ENCODE measurements at regions not wholly inside any gene's neighbourhood (a gene's known extent, or its start where the extent isn't known, plus 50 kb on each side); places are given as distances from the start of the nearest gene placed in this dataset.

- no peak overlapping the region for H2AFZ ChIP-seq (ENCODE audit: control insufficient read depth, low read depth, low read length)
- DNase-seq (ENCODE audit: low read depth, low spot score) = no peak
- CTCF ChIA-PET = no interaction called here
- SMC1A ChIA-PET (ENCODE audit: uncharacterized antibody, unreplicated experiment) = no interaction called here
- H3K4me3 ChIP-seq = no peak overlapping the region
- TF ChIP-seq ZNF274 (IDR thresholded peaks at IDR 0.05; ENCODE audit: insufficient read depth, insufficient read length) (no peak), EZH2 (IDR thresholded peaks at IDR 0.05; ENCODE audit: borderline replicate concordance, control insufficient read depth, low read depth, low read length) (no peak), CHD1 (IDR thresholded peaks at IDR 0.05; ENCODE audit: low read depth, low read length) (no peak), NBN (IDR thresholded peaks at IDR 0.05) (no peak), SKIL (IDR thresholded peaks at IDR 0.05; ENCODE audit: low read depth, poor library complexity, severe bottlenecking) (no peak), ZBED1 (IDR thresholded peaks at IDR 0.05; ENCODE audit: borderline replicate concordance) (no peak), HDAC2 (IDR thresholded peaks at IDR 0.05) (no peak), SIN3A (IDR thresholded peaks at IDR 0.05; ENCODE audit: low read depth, low read length) (no peak), STAT1 (conservative IDR thresholded peaks at IDR 0.05) (no peak), ZBTB4 (CRISPR knock-in tag; IDR thresholded peaks at IDR 0.05) (no peak), USF1 (IDR thresholded peaks at IDR 0.05; ENCODE audit: borderline replicate concordance, extremely low read length, insufficient read depth, low read depth, low read length) (no peak), TBL1XR1 (IDR thresholded peaks at IDR 0.05; ENCODE audit: low read depth, low read length) (no peak), TARDBP (IDR thresholded peaks at IDR 0.05; ENCODE audit: borderline replicate concordance) (no peak), NFXL1 (IDR thresholded peaks at IDR 0.05; ENCODE audit: borderline replicate concordance) (no peak), NR2C1 (IDR thresholded peaks at IDR 0.05) (no peak), DPF2 (IDR thresholded peaks at IDR 0.05) (no peak)
- no peaks in the 10 kb centered on the region for H3K36me3 ChIP-seq (ENCODE audit: control insufficient read depth in 2 of 2, insufficient read depth in 2 of 2, low read length in 1 of 2)
- no TSS peak for BruUV-seq (replicated peaks)
- in situ Hi-C loops (cut with MboI) = no loop called here
- intact Hi-C loops (cut with micrococcal nuclease; ENCODE audit: unreplicated experiment) = loop anchor here (10.0 kb wide), 1 partner anchor 499 kb away; no protein-coding TSS in a partner anchor
- FAIRE-seq = no peak
- ATAC-seq = no peak
- H3K4me1 ChIP-seq (ENCODE audit: control insufficient read depth, insufficient read depth, low read length) = peaks cover 18% of the 10 kb centered on the region
- POLR2A ChIA-PET = no interaction called here
- WGBS (ENCODE audit: insufficient coverage, insufficient replicate concordance, low lambda C conversion rate, missing lambda C conversion rate) = 91% methylated on average over 75 of the region's 100 CpGs
- H3K9me3 ChIP-seq (replicated peaks; ENCODE audit: control insufficient read depth, insufficient read depth, low read length) = no peaks in the 10 kb centered on the region; the same call in 2 of the 3 replicates
- no peak overlapping the region for H3K27ac ChIP-seq (ENCODE audit: control insufficient read depth, insufficient read depth)
- no peak overlapping the region for H3K4me2 ChIP-seq (ENCODE audit: control insufficient read depth, insufficient read depth)
- H3K27me3 ChIP-seq (replicated peaks in 1 of 2; ENCODE audit: control insufficient read depth in 2 of 2, insufficient read depth in 2 of 2, low read length in 1 of 2) = no peaks in the 10 kb centered on the region; a peak in 2 of 4 replicates
- H4K20me1 ChIP-seq (ENCODE audit: control insufficient read depth, insufficient read depth) = no peaks in the 10 kb centered on the region
- H3K9ac ChIP-seq (ENCODE audit: control insufficient read depth, insufficient read depth, low read length) = no peak overlapping the region
- RAD21 ChIA-PET (ENCODE audit: unreplicated experiment) = no interaction called here
- H3K79me2 ChIP-seq (ENCODE audit: control insufficient read depth, insufficient read depth, low read length) = no peaks in the 10 kb centered on the region
These were observed 157.6 kb downstream of the KLF13 start for GRCh38 chr15:31483986-31484951.

Data from GM12878 (cell line).